T-cell (primary cell): ENCODE measurements at regions not wholly inside any gene's neighbourhood (a gene's known extent, or its start where the extent isn't known, plus 50 kb on each side); places are given as distances from the start of the nearest gene placed in this dataset.

Experiments
- ATAC-seq, 4 experiments: fragments of 200-7000 bp in 3 of 4; fragments of 150-1000 bp in 1 of 4; cut with Tn5 transposase; replicated peaks in 1 of 4; 1 replicate in 3 of 4; 2 replicates in 1 of 4; pipeline ENCODE4 v1.10.0; 2021; ENCODE audit warnings: moderate library complexity in 3 of 4, mild to moderate bottlenecking in 2 of 4, moderate number of reproducible peaks in 1 of 4
- CTCF ChIA-PET, 2 donors: fragments of 300-600 bp; sonication (Branson Sonifier 250); formaldehyde crosslinking; loops; one replicate each; lab custom pipeline; 2022; ENCODE audit warnings: antibody characterized with exemption in 2 of 2; lab: Charles Lee
- POLR2A ChIA-PET, 2 donors: fragments of 300-600 bp; sonication (Branson Sonifier 250); formaldehyde crosslinking; loops; one replicate each; lab custom pipeline; 2022; ENCODE audit warnings: antibody characterized with exemption in 2 of 2; lab: Charles Lee
- DNase-seq, 35 experiments: peaks; one replicate each; pipeline versions ENCODE4 v3.0.0 to v3.0.0-alpha.2; 2013 to 2023
- H3K27ac ChIP-seq: one replicate; pipeline ENCODE4 v1.5.1; 2013; ENCODE audit warnings: low read length
- H3K27me3 ChIP-seq, 2 experiments: replicated peaks in 1 of 2; 1 replicate in 1 of 2; 2 replicates in 1 of 2; pipeline versions ENCODE4 v1.6.1 to v1.7.0; 2013; ENCODE audit warnings: low read length in 1 of 2, mixed read lengths in 1 of 2; ENCODE audit not compliant: control insufficient read depth in 2 of 2, insufficient read depth in 2 of 2; ENCODE audit errors: extremely low read depth in 1 of 2
- H3K36me3 ChIP-seq, 2 donors: 1 replicate in 1 of 2; 2 replicates in 1 of 2; pipeline versions ENCODE4 v1.6.1 to v1.7.0; 2013; ENCODE audit warnings: low read length in 1 of 2; ENCODE audit not compliant: control insufficient read depth in 2 of 2, insufficient read depth in 1 of 2; ENCODE audit errors: extremely low read depth in 1 of 2
- H3K4me1 ChIP-seq, 2 experiments: 1 replicate in 1 of 2; 2 replicates in 1 of 2; pipeline versions ENCODE4 v1.6.1 to v1.7.0; 2013; ENCODE audit warnings: low read length in 2 of 2, mixed read lengths in 1 of 2; ENCODE audit not compliant: insufficient read depth in 2 of 2, control insufficient read depth in 1 of 2; ENCODE audit errors: extremely low read depth in 1 of 2
- H3K4me3 ChIP-seq, 2 donors: 1 replicate in 1 of 2; 2 replicates in 1 of 2; pipeline versions ENCODE4 v1.5.1 to v1.7.0; 2013; ENCODE audit warnings: mild to moderate bottlenecking in 2 of 2, low read length in 1 of 2, moderate library complexity in 1 of 2; ENCODE audit not compliant: control insufficient read depth in 1 of 2; ENCODE audit errors: extremely low read depth in 1 of 2
- H3K9me3 ChIP-seq: 2 replicates; pipeline ENCODE4 v1.7.0; 2013
- H3K27ac Mint-ChIP-seq, 2 donors: one replicate each; pipeline ENCODE4 v1.8.0; 2020 to 2021; ENCODE audit warnings: mild to moderate bottlenecking in 2 of 2, mixed read lengths in 2 of 2
- H3K27me3 Mint-ChIP-seq, 2 donors: one replicate each; pipeline ENCODE4 v1.8.0; 2021 to 2022; ENCODE audit warnings: mixed read lengths in 2 of 2
- H3K36me3 Mint-ChIP-seq: one replicate; pipeline ENCODE4 v1.8.0; 2021; ENCODE audit warnings: mixed read lengths
- H3K4me1 Mint-ChIP-seq, 3 donors: one replicate each; pipeline ENCODE4 v1.8.0; 2020 to 2022; ENCODE audit warnings: mixed read lengths in 3 of 3, mild to moderate bottlenecking in 1 of 3
- H3K4me3 Mint-ChIP-seq, 3 donors: one replicate each; pipeline ENCODE4 v1.8.0; 2020 to 2022; ENCODE audit warnings: mild to moderate bottlenecking in 3 of 3, mixed read lengths in 3 of 3, moderate library complexity in 3 of 3
- H3K9me3 Mint-ChIP-seq, 3 donors: one replicate each; pipeline ENCODE4 v1.8.0; 2020 to 2022; ENCODE audit warnings: mixed read lengths in 3 of 3
- WGBS: methylation state at CpG from one replicate; pipeline ENCODE4 v1.1.5; 2013; ENCODE audit warnings: missing lambda C conversion rate; ENCODE audit not compliant: insufficient coverage; 5-methylcytosine and 5-hydroxymethylcytosine counted together

- Histone ChIP-seq H3K27ac (no peak overlapping the region), H3K9me3 (no peaks in the 10 kb centered on the region), H3K36me3 (no peaks in the 10 kb centered on the region), H3K4me1 (peaks cover 0 to 6% of the 10 kb centered on the region in 2 experiments), H3K4me3 (no peak overlapping the region), H3K27me3 (peaks cover 0 to 23% of the 10 kb centered on the region in 2 experiments)
- no peak for DNase-seq
- no peaks in the 10 kb centered on the region for H3K9me3 Mint-ChIP-seq
- H3K27me3 Mint-ChIP-seq, result peaks cover 34 to 63% of the 10 kb centered on the region in 2 donors
- ATAC-seq, result no peak
- H3K4me1 Mint-ChIP-seq, result peaks cover 0 to 7% (median 4%) of the 10 kb centered on the region in 3 donors
- no peak overlapping the region for H3K4me3 Mint-ChIP-seq
- POLR2A ChIA-PET, result interaction anchor here in 1 of 2 donors (0.6 kb wide), 1 partner anchor 84 kb away, joined by 3 read pairs; no protein-coding TSS in a partner anchor
- no CpG with 5 or more reads among the region's 2 CpGs for WGBS
- CTCF ChIA-PET, result no interaction called here
- no peak overlapping the region for H3K27ac Mint-ChIP-seq
- no peaks in the 10 kb centered on the region for H3K36me3 Mint-ChIP-seq
Observed at GRCh38 chrX:139199933-139200332, 330.6 kb upstream of the F9 start.

GRCh38 chrX:139198936-139199335, 331.6 kb upstream of the F9 start:
- Mint-ChIP-seq H3K4me1 (peaks cover 0 to 7% (median 2%) of the 10 kb centered on the region in 3 donors), H3K9me3 (no peaks in the 10 kb centered on the region), H3K36me3 (no peaks in the 10 kb centered on the region), H3K4me3 (no peak overlapping the region), H3K27ac (no peak overlapping the region), H3K27me3 (peaks cover 36 to 65% of the 10 kb centered on the region in 2 donors)
- Histone ChIP-seq H3K4me1 (peaks cover 0 to 4% of the 10 kb centered on the region in 2 experiments), H3K4me3 (no peak overlapping the region), H3K36me3 (no peaks in the 10 kb centered on the region), H3K9me3 (no peaks in the 10 kb centered on the region), H3K27me3 (peaks cover 0 to 23% of the 10 kb centered on the region in 2 experiments), H3K27ac (no peak overlapping the region)
- no peak for DNase-seq
- POLR2A ChIA-PET, result no interaction called here
- CTCF ChIA-PET, result no interaction called here
- no peak for ATAC-seq

- no CpG with 5 or more reads among the region's 3 CpGs for WGBS
- Mint-ChIP-seq H3K27me3 (peaks cover 33 to 69% of the 10 kb centered on the region in 2 donors), H3K9me3 (no peaks in the 10 kb centered on the region), H3K4me3 (no peak overlapping the region), H3K36me3 (no peaks in the 10 kb centered on the region), H3K4me1 (peaks cover 0 to 5% (median 2%) of the 10 kb centered on the region in 3 donors), H3K27ac (no peak overlapping the region)
- DNase-seq (no peak), ATAC-seq (no peak)
- CTCF ChIA-PET, result no interaction called here
- POLR2A ChIA-PET, result no interaction called here
- Histone ChIP-seq H3K27ac (no peak overlapping the region), H3K27me3 (peaks cover 0 to 7% of the 10 kb centered on the region in 2 experiments), H3K36me3 (no peaks in the 10 kb centered on the region), H3K4me1 (no peaks in the 10 kb centered on the region), H3K9me3 (no peaks in the 10 kb centered on the region), H3K4me3 (no peak overlapping the region)
Observed at GRCh38 chrX:139196890-139197289, 333.6 kb upstream of the F9 start.

GRCh38 chrX:139194571-139195280, 335.8 kb upstream of the F9 start:
- H3K27ac Mint-ChIP-seq, result no peak overlapping the region
- Histone ChIP-seq H3K27me3 (peaks cover 0 to 7% of the 10 kb centered on the region in 2 experiments), H3K27ac (no peak overlapping the region), H3K9me3 (no peaks in the 10 kb centered on the region), H3K4me1 (no peaks in the 10 kb centered on the region), H3K4me3 (no peak overlapping the region), H3K36me3 (no peaks in the 10 kb centered on the region)
- no peak for ATAC-seq
- ChIA-PET POLR2A (no interaction called here), CTCF (no interaction called here)
- peaks cover 0 to 5% (median 2%) of the 10 kb centered on the region in 3 donors for H3K4me1 Mint-ChIP-seq
- WGBS, result 5% methylated on average over 26 of the region's 50 CpGs
- H3K27me3 Mint-ChIP-seq, result peaks cover 28 to 58% of the 10 kb centered on the region in 2 donors
- H3K36me3 Mint-ChIP-seq, result no peaks in the 10 kb centered on the region
- peak overlapping the region in 1 of 3 donors; percentile 6 for H3K4me3 Mint-ChIP-seq
- no peaks in the 10 kb centered on the region for H3K9me3 Mint-ChIP-seq
- DNase-seq, result no peak

- Mint-ChIP-seq H3K4me3 (no peak overlapping the region), H3K27me3 (peaks cover 27 to 54% of the 10 kb centered on the region in 2 donors), H3K27ac (no peak overlapping the region), H3K9me3 (no peaks in the 10 kb centered on the region), H3K4me1 (peaks cover 0 to 5% (median 2%) of the 10 kb centered on the region in 3 donors), H3K36me3 (no peaks in the 10 kb centered on the region)
- ChIA-PET CTCF (interaction anchor here in 1 of 2 donors (0.5 kb wide), 1 partner anchor 782 kb away, joined by 4 read pairs; no protein-coding TSS in a partner anchor), POLR2A (no interaction called here)
- Histone ChIP-seq H3K4me1 (no peaks in the 10 kb centered on the region), H3K36me3 (no peaks in the 10 kb centered on the region), H3K9me3 (no peaks in the 10 kb centered on the region), H3K27me3 (peaks cover 0 to 7% of the 10 kb centered on the region in 2 experiments), H3K4me3 (no peak overlapping the region), H3K27ac (no peak overlapping the region)
- DNase-seq (no peak), ATAC-seq (no peak)
- WGBS, result 52% methylated on average over 2 of the region's 6 CpGs
Observed at GRCh38 chrX:139192386-139192961, 338.1 kb upstream of the F9 start.

GRCh38 chrX:139191746-139192385, 338.7 kb upstream of the F9 start:
- H3K9me3 Mint-ChIP-seq, result no peaks in the 10 kb centered on the region
- Histone ChIP-seq H3K9me3 (no peaks in the 10 kb centered on the region), H3K27me3 (peaks cover 0 to 7% of the 10 kb centered on the region in 2 experiments), H3K27ac (no peak overlapping the region), H3K4me3 (no peak overlapping the region), H3K36me3 (no peaks in the 10 kb centered on the region), H3K4me1 (no peaks in the 10 kb centered on the region)
- H3K4me3 Mint-ChIP-seq, result no peak overlapping the region
- no peak for ATAC-seq
- ChIA-PET CTCF (interaction anchor here in 1 of 2 donors (0.5 kb wide), 1 partner anchor 782 kb away, joined by 4 read pairs; no protein-coding TSS in a partner anchor), POLR2A (no interaction called here)
- DNase-seq, result no peak
- no peaks in the 10 kb centered on the region for H3K36me3 Mint-ChIP-seq
- peaks cover 0 to 5% (median 2%) of the 10 kb centered on the region in 3 donors for H3K4me1 Mint-ChIP-seq
- peaks cover 25 to 51% of the 10 kb centered on the region in 2 donors for H3K27me3 Mint-ChIP-seq
- no CpG with 5 or more reads among the region's 6 CpGs for WGBS
- no peak overlapping the region for H3K27ac Mint-ChIP-seq
